ENCODE measurements at regions not wholly inside any gene's neighbourhood (a gene's known extent, or its start where the extent isn't known, plus 50 kb on each side); places are given as distances from the start of the nearest gene placed in this dataset.

DNA sequence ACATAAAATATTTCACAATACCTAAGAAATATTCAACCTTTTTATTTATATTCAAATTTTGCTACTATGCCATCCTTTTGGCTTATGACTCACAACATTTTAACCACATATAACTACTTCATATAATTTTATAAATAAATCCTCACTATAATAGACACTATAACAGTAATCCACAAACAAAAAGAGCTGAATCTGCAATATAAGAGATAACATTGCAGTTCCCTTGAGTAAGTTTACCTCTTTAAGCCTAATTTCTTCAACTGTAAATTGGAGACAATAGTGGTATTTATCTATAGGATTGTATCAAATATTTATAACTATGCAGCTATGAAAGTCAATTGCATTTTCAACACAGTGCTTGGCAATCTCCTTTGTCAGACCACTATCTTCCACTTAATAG is 1084.5 kb downstream of the NR2F1-AS1 start:
- H3K9me3 ChIP-seq (ENCODE audit: insufficient read depth, low read depth, low read length) = no peaks in the 10 kb centered on the region
- H3K4me2 ChIP-seq (ENCODE audit: low read depth, low read length, poor library complexity, severe bottlenecking) = no peak overlapping the region
- no peaks in the 10 kb centered on the region for H3K4me1 ChIP-seq (ENCODE audit: insufficient read depth, low read length, poor library complexity, severe bottlenecking)
- H3K79me2 ChIP-seq (ENCODE audit: insufficient read depth, low read length) = no peaks in the 10 kb centered on the region
- no peaks in the 10 kb centered on the region for H3K9me2 ChIP-seq (replicated peaks; ENCODE audit: low read depth, low read length)
- TF ChIP-seq, protein P1, sequence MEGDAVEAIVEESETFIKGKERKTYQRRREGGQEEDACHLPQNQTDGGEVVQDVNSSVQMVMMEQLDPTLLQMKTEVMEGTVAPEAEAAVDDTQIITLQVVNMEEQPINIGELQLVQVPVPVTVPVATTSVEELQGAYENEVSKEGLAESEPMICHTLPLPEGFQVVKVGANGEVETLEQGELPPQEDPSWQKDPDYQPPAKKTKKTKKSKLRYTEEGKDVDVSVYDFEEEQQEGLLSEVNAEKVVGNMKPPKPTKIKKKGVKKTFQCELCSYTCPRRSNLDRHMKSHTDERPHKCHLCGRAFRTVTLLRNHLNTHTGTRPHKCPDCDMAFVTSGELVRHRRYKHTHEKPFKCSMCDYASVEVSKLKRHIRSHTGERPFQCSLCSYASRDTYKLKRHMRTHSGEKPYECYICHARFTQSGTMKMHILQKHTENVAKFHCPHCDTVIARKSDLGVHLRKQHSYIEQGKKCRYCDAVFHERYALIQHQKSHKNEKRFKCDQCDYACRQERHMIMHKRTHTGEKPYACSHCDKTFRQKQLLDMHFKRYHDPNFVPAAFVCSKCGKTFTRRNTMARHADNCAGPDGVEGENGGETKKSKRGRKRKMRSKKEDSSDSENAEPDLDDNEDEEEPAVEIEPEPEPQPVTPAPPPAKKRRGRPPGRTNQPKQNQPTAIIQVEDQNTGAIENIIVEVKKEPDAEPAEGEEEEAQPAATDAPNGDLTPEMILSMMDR (conservative IDR thresholded peaks at IDR 0.05; ENCODE audit: low read length) = no peak
- no peak for TF ChIP-seq EZH2phosphoT487 (IDR thresholded peaks at IDR 0.05; ENCODE audit: borderline replicate concordance)
- no peaks in the 10 kb centered on the region for H3K36me3 ChIP-seq (ENCODE audit: insufficient read depth, low read length)
- H3F3A ChIP-seq (ENCODE audit: low read depth) = no peaks in the 10 kb centered on the region
- H2AFZ ChIP-seq (ENCODE audit: low read length) = no peak overlapping the region
- no peak overlapping the region for H3K9ac ChIP-seq (ENCODE audit: low read depth, low read length, poor library complexity, severe bottlenecking)
- H4K20me1 ChIP-seq (ENCODE audit: insufficient read depth, low read length, poor library complexity, severe bottlenecking) = no peaks in the 10 kb centered on the region
- no peaks in the 10 kb centered on the region for H3K27me3 ChIP-seq (ENCODE audit: insufficient read depth, low read length, poor library complexity, severe bottlenecking)
- no peak overlapping the region for H3K4me3 ChIP-seq (ENCODE audit: low read length, poor library complexity, severe bottlenecking)

DNA sequence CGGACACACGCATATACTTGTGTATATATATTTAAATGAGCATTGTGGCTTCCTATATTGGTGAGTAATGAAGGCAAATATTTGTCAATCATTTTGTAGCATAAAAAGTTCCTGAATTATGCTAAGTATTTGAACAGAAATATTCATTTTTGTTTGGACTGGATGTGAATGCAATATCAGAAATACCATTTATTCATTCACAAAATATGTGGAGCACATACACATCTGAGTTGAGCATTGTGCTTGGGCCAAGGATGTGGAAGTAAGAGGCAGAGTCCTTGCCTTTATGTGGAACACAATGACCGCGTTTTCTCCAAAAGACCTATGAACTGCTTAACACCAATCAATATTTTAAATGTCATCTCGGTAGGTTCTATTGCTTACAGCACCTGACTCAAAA is 1086.5 kb downstream of the NR2F1-AS1 start:
- Histone ChIP-seq H3K4me1 (ENCODE audit: insufficient read depth, low read length, poor library complexity, severe bottlenecking) (no peaks in the 10 kb centered on the region), H4K20me1 (ENCODE audit: insufficient read depth, low read length, poor library complexity, severe bottlenecking) (no peaks in the 10 kb centered on the region), H3K9me3 (ENCODE audit: insufficient read depth, low read depth, low read length) (no peaks in the 10 kb centered on the region), H3K9ac (ENCODE audit: low read depth, low read length, poor library complexity, severe bottlenecking) (no peak overlapping the region), H3K9me2 (replicated peaks; ENCODE audit: low read depth, low read length) (no peaks in the 10 kb centered on the region), H3K36me3 (ENCODE audit: insufficient read depth, low read length) (no peaks in the 10 kb centered on the region), H3K4me3 (ENCODE audit: low read length, poor library complexity, severe bottlenecking) (no peak overlapping the region), H3K27me3 (ENCODE audit: insufficient read depth, low read length, poor library complexity, severe bottlenecking) (no peaks in the 10 kb centered on the region), H3F3A (ENCODE audit: low read depth) (no peaks in the 10 kb centered on the region), H2AFZ (ENCODE audit: low read length) (no peak overlapping the region), H3K79me2 (ENCODE audit: insufficient read depth, low read length) (no peaks in the 10 kb centered on the region), H3K4me2 (ENCODE audit: low read depth, low read length, poor library complexity, severe bottlenecking) (no peak overlapping the region)
- no peak for TF ChIP-seq EZH2phosphoT487 (IDR thresholded peaks at IDR 0.05; ENCODE audit: borderline replicate concordance)
- TF ChIP-seq, protein P1 (conservative IDR thresholded peaks at IDR 0.05; ENCODE audit: low read length) = no peak

- TF ChIP-seq, protein P1 (conservative IDR thresholded peaks at IDR 0.05; ENCODE audit: low read length) = no peak
- TF ChIP-seq EZH2phosphoT487 (IDR thresholded peaks at IDR 0.05; ENCODE audit: borderline replicate concordance) = no peak
- Histone ChIP-seq H3K4me2 (ENCODE audit: low read depth, low read length, poor library complexity, severe bottlenecking) (no peak overlapping the region), H4K20me1 (ENCODE audit: insufficient read depth, low read length, poor library complexity, severe bottlenecking) (no peaks in the 10 kb centered on the region), H3K4me1 (ENCODE audit: insufficient read depth, low read length, poor library complexity, severe bottlenecking) (no peaks in the 10 kb centered on the region), H3K36me3 (ENCODE audit: insufficient read depth, low read length) (no peaks in the 10 kb centered on the region), H3K9me2 (replicated peaks; ENCODE audit: low read depth, low read length) (no peaks in the 10 kb centered on the region), H3K4me3 (ENCODE audit: low read length, poor library complexity, severe bottlenecking) (no peak overlapping the region), H3K79me2 (ENCODE audit: insufficient read depth, low read length) (no peaks in the 10 kb centered on the region), H2AFZ (ENCODE audit: low read length) (no peak overlapping the region), H3K9me3 (ENCODE audit: insufficient read depth, low read depth, low read length) (no peaks in the 10 kb centered on the region), H3K27me3 (ENCODE audit: insufficient read depth, low read length, poor library complexity, severe bottlenecking) (no peaks in the 10 kb centered on the region), H3K9ac (ENCODE audit: low read depth, low read length, poor library complexity, severe bottlenecking) (no peak overlapping the region), H3F3A (ENCODE audit: low read depth) (no peaks in the 10 kb centered on the region)
Observed at GRCh38 chr5:92492908-92493307, 1088.1 kb downstream of the NR2F1-AS1 start.

Measured in Loucy (cell line).